Body of pancreas (tissue), 4 donors: ENCODE measurements at regions not wholly inside any gene's neighbourhood (a gene's known extent, or its start where the extent isn't known, plus 50 kb on each side); places are given as distances from the start of the nearest gene placed in this dataset.

Experiments used
- CTCF ChIP-seq, 7 experiments: fragments of 450-650 bp in 4 of 7; fragments of 200-600 bp in 3 of 7; sonication (generic) in 3 of 7; IDR thresholded peaks; one replicate each; pipeline ENCODE4 v1.5.1; 2016 to 2019; ENCODE audit warnings: antibody characterized with exemption in 7 of 7
- POLR2A ChIP-seq, 3 donors: fragments of 450-650 bp; IDR thresholded peaks; one replicate each; pipeline ENCODE4 v1.6.1; 2016; ENCODE audit warnings: antibody characterized with exemption in 3 of 3, mild to moderate bottlenecking in 2 of 3

- TF ChIP-seq CTCF (IDR thresholded peaks at IDR 0.05) (no peak), POLR2A (IDR thresholded peaks at IDR 0.05) (no peak)
These were observed 695.1 kb upstream of the CITED2 start for GRCh38 chr6:140069576-140069975.
